Mesendoderm (in vitro differentiated cells): ENCODE measurements at regions not wholly inside any gene's neighbourhood (a gene's known extent, or its start where the extent isn't known, plus 50 kb on each side); places are given as distances from the start of the nearest gene placed in this dataset.
A peak's percentile ranks its signal among the peaks of the same experiment; 100 is the strongest.

Experiments used
- DNase-seq: peaks from one replicate; pipeline ENCODE4 v3.0.0; 2013
- H2AK5ac ChIP-seq: 2 replicates; pipeline ENCODE4 v1.6.1; 2013; ENCODE audit warnings: low read length, inconsistent platforms
- H2BK120ac ChIP-seq: 2 replicates; pipeline ENCODE4 v1.6.1; 2013; ENCODE audit warnings: low read depth, mild to moderate bottlenecking, low read length, moderate library complexity, mixed read lengths
- H2BK15ac ChIP-seq: replicated peaks from 2 replicates; pipeline ENCODE4 v1.6.1; 2013; ENCODE audit warnings: low read depth, mild to moderate bottlenecking, moderate library complexity
- H2BK5ac ChIP-seq: 2 replicates; pipeline ENCODE4 v1.6.1; 2013; ENCODE audit warnings: low read length, inconsistent platforms
- H3K18ac ChIP-seq: 2 replicates; pipeline ENCODE4 v1.6.1; 2013; ENCODE audit warnings: mild to moderate bottlenecking, low read length, mixed read lengths
- H3K23ac ChIP-seq: one replicate; pipeline ENCODE4 v1.6.1; 2013; ENCODE audit warnings: low read length
- H3K27ac ChIP-seq: 2 replicates; pipeline ENCODE4 v1.5.1; 2013; ENCODE audit warnings: low read depth, mild to moderate bottlenecking, inconsistent platforms, low read length, moderate library complexity
- H3K27me3 ChIP-seq: 2 replicates; pipeline ENCODE4 v1.6.1; 2013; ENCODE audit warnings: low read length, control low read depth, mild to moderate bottlenecking, inconsistent platforms; ENCODE audit not compliant: insufficient read depth, poor library complexity
- H3K36me3 ChIP-seq: 2 replicates; pipeline ENCODE4 v1.6.1; 2013; ENCODE audit warnings: low read length, inconsistent platforms; ENCODE audit not compliant: control insufficient read depth, insufficient read depth
- H3K4ac ChIP-seq: one replicate; pipeline ENCODE4 v1.6.1; 2013; ENCODE audit warnings: low read depth, mild to moderate bottlenecking, low read length, moderate library complexity
- H3K4me1 ChIP-seq: 2 replicates; pipeline ENCODE4 v1.6.1; 2013; ENCODE audit warnings: low read depth, low read length, inconsistent platforms; ENCODE audit not compliant: control insufficient read depth
- H3K4me2 ChIP-seq: 2 replicates; pipeline ENCODE4 v1.6.1; 2013; ENCODE audit warnings: low read length
- H3K4me3 ChIP-seq: 2 replicates; pipeline ENCODE4 v1.5.1; 2013; ENCODE audit warnings: mild to moderate bottlenecking, low read length
- H3K56ac ChIP-seq: one replicate; pipeline ENCODE4 v1.6.1; 2013; ENCODE audit warnings: low read length
- H3K79me1 ChIP-seq: 2 replicates; pipeline ENCODE4 v1.6.1; 2013; ENCODE audit warnings: low read length, inconsistent platforms
- H3K79me2 ChIP-seq: 2 replicates; pipeline ENCODE4 v1.6.1; 2013; ENCODE audit warnings: mild to moderate bottlenecking, low read length; ENCODE audit not compliant: control insufficient read depth, insufficient read depth
- H3K9ac ChIP-seq: 2 replicates; pipeline ENCODE4 v1.6.1; 2013; ENCODE audit warnings: low read length, inconsistent platforms
- H4K5ac ChIP-seq: one replicate; pipeline ENCODE4 v1.6.1; 2013; ENCODE audit warnings: low read length
- H4K8ac ChIP-seq: one replicate; pipeline ENCODE4 v1.6.1; 2013; ENCODE audit warnings: low read depth, mild to moderate bottlenecking, control low read depth, low read length, moderate library complexity
- WGBS: extraction: QIAGEN DNeasy Blood & Tissue Kit; methylation state at CpG from one replicate; pipeline ENCODE4 v1.1.7; 2013; ENCODE audit warnings: low lambda C conversion rate, missing lambda C conversion rate; ENCODE audit not compliant: insufficient coverage; ENCODE audit errors: extremely low coverage; 5-methylcytosine and 5-hydroxymethylcytosine counted together

- H3K4ac ChIP-seq = no peak overlapping the region
- H3K18ac ChIP-seq = no peak overlapping the region
- H3K27me3 ChIP-seq = no peaks in the 10 kb centered on the region
- no peak overlapping the region for H2AK5ac ChIP-seq
- no peak overlapping the region for H3K23ac ChIP-seq
- H3K27ac ChIP-seq = no peak overlapping the region
- H2BK5ac ChIP-seq = no peak overlapping the region
- no peak overlapping the region for H3K9ac ChIP-seq
- H3K56ac ChIP-seq = no peak overlapping the region
- no peaks in the 10 kb centered on the region for H3K4me1 ChIP-seq
- no peaks in the 10 kb centered on the region for H3K79me1 ChIP-seq
- H3K4me3 ChIP-seq = no peak overlapping the region
- H2BK15ac ChIP-seq = no peak overlapping the region
- H3K79me2 ChIP-seq = no peaks in the 10 kb centered on the region
- no peak overlapping the region for H4K5ac ChIP-seq
- no peak overlapping the region for H4K8ac ChIP-seq
- no peaks in the 10 kb centered on the region for H3K36me3 ChIP-seq
- H2BK120ac ChIP-seq = no peak overlapping the region
- DNase-seq = no peak
- H3K4me2 ChIP-seq = no peak overlapping the region
These were observed 50.8 kb upstream of the SLC39A10 start for GRCh38 chr2:195606179-195606578.

- no peaks in the 10 kb centered on the region for H3K36me3 ChIP-seq
- H2BK5ac ChIP-seq = no peak overlapping the region
- H2AK5ac ChIP-seq = no peak overlapping the region
- H3K4me3 ChIP-seq = no peak overlapping the region
- no peaks in the 10 kb centered on the region for H3K79me1 ChIP-seq
- no peak overlapping the region for H2BK15ac ChIP-seq
- no CpG with 5 or more reads among the region's 5 CpGs for WGBS
- no peak overlapping the region for H2BK120ac ChIP-seq
- no peak overlapping the region for H3K18ac ChIP-seq
- H3K56ac ChIP-seq = no peak overlapping the region
- H4K5ac ChIP-seq = no peak overlapping the region
- H3K4me1 ChIP-seq = no peaks in the 10 kb centered on the region
- H3K79me2 ChIP-seq = no peaks in the 10 kb centered on the region
- H3K27ac ChIP-seq = no peak overlapping the region
- no peaks in the 10 kb centered on the region for H3K27me3 ChIP-seq
- no peak overlapping the region for H3K4me2 ChIP-seq
- no peak overlapping the region for H3K23ac ChIP-seq
- DNase-seq = no peak
- H3K4ac ChIP-seq = no peak overlapping the region
- H3K9ac ChIP-seq = no peak overlapping the region
- H4K8ac ChIP-seq = no peak overlapping the region
These were observed 52.3 kb upstream of the SLC39A10 start for GRCh38 chr2:195604706-195605105.

GRCh38 chr2:195603998-195604397, 53.0 kb upstream of the SLC39A10 start:
- H3K4me1 ChIP-seq = no peaks in the 10 kb centered on the region
- no peak overlapping the region for H3K4me3 ChIP-seq
- H4K8ac ChIP-seq = no peak overlapping the region
- H3K36me3 ChIP-seq = no peaks in the 10 kb centered on the region
- H3K18ac ChIP-seq = no peak overlapping the region
- no peak overlapping the region for H3K23ac ChIP-seq
- no peak overlapping the region for H4K5ac ChIP-seq
- no CpG with 5 or more reads among the region's 4 CpGs for WGBS
- no peak overlapping the region for H2AK5ac ChIP-seq
- no peaks in the 10 kb centered on the region for H3K27me3 ChIP-seq
- no peaks in the 10 kb centered on the region for H3K79me2 ChIP-seq
- DNase-seq = no peak
- H2BK15ac ChIP-seq = no peak overlapping the region
- no peak overlapping the region for H2BK120ac ChIP-seq
- no peak overlapping the region for H2BK5ac ChIP-seq
- H3K9ac ChIP-seq = no peak overlapping the region
- no peaks in the 10 kb centered on the region for H3K79me1 ChIP-seq
- no peak overlapping the region for H3K27ac ChIP-seq
- H3K4ac ChIP-seq = no peak overlapping the region
- no peak overlapping the region for H3K4me2 ChIP-seq
- H3K56ac ChIP-seq = no peak overlapping the region

- H3K9ac ChIP-seq = no peak overlapping the region
- peak overlapping the region; percentile 28 for H2BK120ac ChIP-seq
- H3K4me3 ChIP-seq = no peak overlapping the region
These were observed 53.6 kb upstream of the SLC39A10 start for GRCh38 chr2:195603408-195603807.

GRCh38 chr2:195602687-195603086, 54.3 kb upstream of the SLC39A10 start:
- Histone ChIP-seq H4K8ac (no peak overlapping the region), H2AK5ac (no peak overlapping the region), H2BK120ac (no peak overlapping the region), H3K4me2 (no peak overlapping the region), H4K5ac (no peak overlapping the region), H3K4me1 (no peaks in the 10 kb centered on the region), H3K4me3 (no peak overlapping the region), H3K56ac (no peak overlapping the region), H2BK5ac (no peak overlapping the region), H3K79me1 (no peaks in the 10 kb centered on the region), H3K9ac (no peak overlapping the region), H2BK15ac (no peak overlapping the region), H3K27ac (no peak overlapping the region), H3K36me3 (no peaks in the 10 kb centered on the region), H3K4ac (no peak overlapping the region), H3K79me2 (no peaks in the 10 kb centered on the region), H3K23ac (no peak overlapping the region), H3K18ac (no peak overlapping the region), H3K27me3 (no peaks in the 10 kb centered on the region)
- WGBS = no CpG with 5 or more reads among the region's 7 CpGs
- DNase-seq = peak; percentile 47

More at GRCh38 chr2:195603408-195603807, 53.6 kb upstream of the SLC39A10 start:
- no peak overlapping the region for H2BK15ac ChIP-seq
- DNase-seq = no peak
- H3K4ac ChIP-seq = no peak overlapping the region
- no peaks in the 10 kb centered on the region for H3K79me1 ChIP-seq
- no peaks in the 10 kb centered on the region for H3K4me1 ChIP-seq
- H2BK5ac ChIP-seq = no peak overlapping the region
- no peak overlapping the region for H3K23ac ChIP-seq
- no peak overlapping the region for H3K27ac ChIP-seq
- no peaks in the 10 kb centered on the region for H3K36me3 ChIP-seq
- H3K4me2 ChIP-seq = no peak overlapping the region
- WGBS = no CpG with 5 or more reads among the region's 4 CpGs
- no peaks in the 10 kb centered on the region for H3K79me2 ChIP-seq
- no peak overlapping the region for H3K18ac ChIP-seq
- no peak overlapping the region for H4K5ac ChIP-seq
- H2AK5ac ChIP-seq = no peak overlapping the region
- no peak overlapping the region for H4K8ac ChIP-seq
- H3K27me3 ChIP-seq = no peaks in the 10 kb centered on the region
- H3K56ac ChIP-seq = no peak overlapping the region

GRCh38 chr2:195601361-195601760, 55.7 kb upstream of the SLC39A10 start:
- no peaks in the 10 kb centered on the region for H3K79me2 ChIP-seq
- H2BK15ac ChIP-seq = no peak overlapping the region
- H3K4ac ChIP-seq = no peak overlapping the region
- no peaks in the 10 kb centered on the region for H3K79me1 ChIP-seq
- no peak overlapping the region for H4K5ac ChIP-seq
- no peak for DNase-seq
- no peaks in the 10 kb centered on the region for H3K4me1 ChIP-seq
- H3K56ac ChIP-seq = no peak overlapping the region
- no peak overlapping the region for H3K18ac ChIP-seq
- H2BK120ac ChIP-seq = no peak overlapping the region
- WGBS = no CpG with 5 or more reads among the region's 6 CpGs
- no peaks in the 10 kb centered on the region for H3K36me3 ChIP-seq
- no peak overlapping the region for H3K4me2 ChIP-seq
- H3K27ac ChIP-seq = no peak overlapping the region
- H3K4me3 ChIP-seq = no peak overlapping the region
- H4K8ac ChIP-seq = no peak overlapping the region
- H3K27me3 ChIP-seq = no peaks in the 10 kb centered on the region
- no peak overlapping the region for H3K9ac ChIP-seq
- H2BK5ac ChIP-seq = no peak overlapping the region
- H2AK5ac ChIP-seq = no peak overlapping the region
- no peak overlapping the region for H3K23ac ChIP-seq
